ENCODE measurements at regions not wholly inside any gene's neighbourhood (a gene's known extent, or its start where the extent isn't known, plus 50 kb on each side); places are given as distances from the start of the nearest gene placed in this dataset.

DNA sequence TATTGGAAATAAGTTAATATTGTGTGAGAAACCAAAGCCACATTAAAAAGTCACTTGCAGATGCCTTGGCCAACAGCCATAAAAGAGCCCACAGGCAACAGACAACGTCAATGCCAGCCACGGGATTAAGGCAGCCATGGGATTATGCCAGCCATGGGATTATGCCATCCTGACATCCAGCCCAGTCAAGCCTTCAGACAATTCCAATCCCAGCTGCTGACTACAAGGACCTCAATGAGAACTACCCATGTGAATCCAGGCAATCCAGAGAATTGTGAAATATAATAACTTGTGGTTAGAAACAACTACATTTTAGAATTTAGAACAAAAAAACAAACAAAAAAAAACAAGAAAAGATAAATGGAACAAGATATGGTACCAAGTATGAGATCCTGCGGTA is 356.6 kb downstream of the EFNB2 start:
- no peaks in the 10 kb centered on the region for H3K79me2 ChIP-seq (ENCODE audit: low read length)
- H3K27me3 ChIP-seq (ENCODE audit: low read length) = no peaks in the 10 kb centered on the region
- no peak overlapping the region for H3K27ac ChIP-seq (ENCODE audit: low read length)
- no peak for DNase-seq
- H3K4me2 ChIP-seq (ENCODE audit: low read depth, low read length, poor library complexity, severe bottlenecking) = no peak overlapping the region
- no peak overlapping the region for H3K4me3 ChIP-seq (ENCODE audit: low read length)
- H4K20me1 ChIP-seq (ENCODE audit: insufficient read depth, low read depth, low read length) = no peaks in the 10 kb centered on the region
- no peak overlapping the region for H3K9ac ChIP-seq (ENCODE audit: low read length)
- H3K9me2 ChIP-seq (replicated peaks; ENCODE audit: insufficient read depth, low read length) = no peaks in the 10 kb centered on the region
- no peaks in the 10 kb centered on the region for H3K36me3 ChIP-seq (ENCODE audit: insufficient read depth, low read length)
- H3K4me1 ChIP-seq (ENCODE audit: low read length) = no peaks in the 10 kb centered on the region
- no peak overlapping the region for H2AFZ ChIP-seq (ENCODE audit: low read length)
- H3K9me3 ChIP-seq (ENCODE audit: low read length) = peaks cover 20% of the 10 kb centered on the region

GRCh38 chr13:106177146-106177545 is 358.3 kb downstream of the EFNB2 start:
- no peak overlapping the region for H3K4me3 ChIP-seq (ENCODE audit: low read length)
- no peaks in the 10 kb centered on the region for H3K27me3 ChIP-seq (ENCODE audit: low read length)
- H3K4me1 ChIP-seq (ENCODE audit: low read length) = no peaks in the 10 kb centered on the region
- no peaks in the 10 kb centered on the region for H4K20me1 ChIP-seq (ENCODE audit: insufficient read depth, low read depth, low read length)
- DNase-seq = no peak
- no peaks in the 10 kb centered on the region for H3K9me2 ChIP-seq (replicated peaks; ENCODE audit: insufficient read depth, low read length)
- no peak overlapping the region for H2AFZ ChIP-seq (ENCODE audit: low read length)
- H3K9me3 ChIP-seq (ENCODE audit: low read length) = peaks cover 17% of the 10 kb centered on the region; the same call in 1 of the 2 replicates
- H3K79me2 ChIP-seq (ENCODE audit: low read length) = no peaks in the 10 kb centered on the region
- H3K9ac ChIP-seq (ENCODE audit: low read length) = no peak overlapping the region
- no peaks in the 10 kb centered on the region for H3K36me3 ChIP-seq (ENCODE audit: insufficient read depth, low read length)
- no peak overlapping the region for H3K4me2 ChIP-seq (ENCODE audit: low read depth, low read length, poor library complexity, severe bottlenecking)
- H3K27ac ChIP-seq (ENCODE audit: low read length) = no peak overlapping the region

- H3K4me3 ChIP-seq (ENCODE audit: low read length) = no peak overlapping the region
- H3K4me2 ChIP-seq (ENCODE audit: low read depth, low read length, poor library complexity, severe bottlenecking) = no peak overlapping the region
- H4K20me1 ChIP-seq (ENCODE audit: insufficient read depth, low read depth, low read length) = no peaks in the 10 kb centered on the region
- no peak overlapping the region for H3K9ac ChIP-seq (ENCODE audit: low read length)
- no peaks in the 10 kb centered on the region for H3K4me1 ChIP-seq (ENCODE audit: low read length)
- no peak overlapping the region for H2AFZ ChIP-seq (ENCODE audit: low read length)
- no peaks in the 10 kb centered on the region for H3K36me3 ChIP-seq (ENCODE audit: insufficient read depth, low read length)
- no peak for DNase-seq
- H3K27ac ChIP-seq (ENCODE audit: low read length) = no peak overlapping the region
- H3K27me3 ChIP-seq (ENCODE audit: low read length) = no peaks in the 10 kb centered on the region
- peaks cover 14% of the 10 kb centered on the region; the same call in 1 of the 2 replicates for H3K9me3 ChIP-seq (ENCODE audit: low read length)
- no peaks in the 10 kb centered on the region for H3K9me2 ChIP-seq (replicated peaks; ENCODE audit: insufficient read depth, low read length)
- no peaks in the 10 kb centered on the region for H3K79me2 ChIP-seq (ENCODE audit: low read length)
Measured at GRCh38 chr13:106176117-106176516, 359.3 kb downstream of the EFNB2 start.

- Histone ChIP-seq H3K9ac (ENCODE audit: low read length) (no peak overlapping the region), H3K79me2 (ENCODE audit: low read length) (no peaks in the 10 kb centered on the region), H3K27me3 (ENCODE audit: low read length) (no peaks in the 10 kb centered on the region), H3K4me2 (ENCODE audit: low read depth, low read length, poor library complexity, severe bottlenecking) (no peak overlapping the region), H3K9me2 (replicated peaks; ENCODE audit: insufficient read depth, low read length) (no peaks in the 10 kb centered on the region), H3K9me3 (ENCODE audit: low read length) (peaks cover 8% of the 10 kb centered on the region), H2AFZ (ENCODE audit: low read length) (no peak overlapping the region), H3K4me1 (ENCODE audit: low read length) (no peaks in the 10 kb centered on the region), H3K4me3 (ENCODE audit: low read length) (no peak overlapping the region), H3K36me3 (ENCODE audit: insufficient read depth, low read length) (no peaks in the 10 kb centered on the region), H4K20me1 (ENCODE audit: insufficient read depth, low read depth, low read length) (no peaks in the 10 kb centered on the region), H3K27ac (ENCODE audit: low read length) (no peak overlapping the region)
- DNase-seq = no peak
Measured at GRCh38 chr13:106173891-106174610, 361.4 kb downstream of the EFNB2 start.

- Histone ChIP-seq H3K4me1 (ENCODE audit: low read length) (no peaks in the 10 kb centered on the region), H3K4me3 (ENCODE audit: low read length) (no peak overlapping the region), H3K4me2 (ENCODE audit: low read depth, low read length, poor library complexity, severe bottlenecking) (no peak overlapping the region)
Measured at GRCh38 chr13:106173346-106173745, 362.1 kb downstream of the EFNB2 start.

GRCh38 chr13:106172176-106172905 is 363.1 kb downstream of the EFNB2 start:
- DNase-seq = no peak
- Histone ChIP-seq H3K9ac (ENCODE audit: low read length) (no peak overlapping the region), H3K4me3 (ENCODE audit: low read length) (no peak overlapping the region), H3K4me2 (ENCODE audit: low read depth, low read length, poor library complexity, severe bottlenecking) (no peak overlapping the region), H4K20me1 (ENCODE audit: insufficient read depth, low read depth, low read length) (no peaks in the 10 kb centered on the region), H3K9me3 (ENCODE audit: low read length) (peaks cover 6% of the 10 kb centered on the region), H3K9me2 (replicated peaks; ENCODE audit: insufficient read depth, low read length) (no peaks in the 10 kb centered on the region), H3K27me3 (ENCODE audit: low read length) (no peaks in the 10 kb centered on the region), H2AFZ (ENCODE audit: low read length) (no peak overlapping the region), H3K36me3 (ENCODE audit: insufficient read depth, low read length) (no peaks in the 10 kb centered on the region), H3K79me2 (ENCODE audit: low read length) (no peaks in the 10 kb centered on the region), H3K4me1 (ENCODE audit: low read length) (no peaks in the 10 kb centered on the region), H3K27ac (ENCODE audit: low read length) (no peak overlapping the region)

More at GRCh38 chr13:106173346-106173745, 362.1 kb downstream of the EFNB2 start:
- no peaks in the 10 kb centered on the region for H3K9me2 ChIP-seq (replicated peaks; ENCODE audit: insufficient read depth, low read length)
- H3K27ac ChIP-seq (ENCODE audit: low read length) = no peak overlapping the region
- H3K9me3 ChIP-seq (ENCODE audit: low read length) = peaks cover 5% of the 10 kb centered on the region
- H3K36me3 ChIP-seq (ENCODE audit: insufficient read depth, low read length) = no peaks in the 10 kb centered on the region
- no peak for DNase-seq
- no peaks in the 10 kb centered on the region for H3K79me2 ChIP-seq (ENCODE audit: low read length)
- no peaks in the 10 kb centered on the region for H4K20me1 ChIP-seq (ENCODE audit: insufficient read depth, low read depth, low read length)
- no peak overlapping the region for H3K9ac ChIP-seq (ENCODE audit: low read length)
- H3K27me3 ChIP-seq (ENCODE audit: low read length) = no peaks in the 10 kb centered on the region
- H2AFZ ChIP-seq (ENCODE audit: low read length) = no peak overlapping the region

DNA sequence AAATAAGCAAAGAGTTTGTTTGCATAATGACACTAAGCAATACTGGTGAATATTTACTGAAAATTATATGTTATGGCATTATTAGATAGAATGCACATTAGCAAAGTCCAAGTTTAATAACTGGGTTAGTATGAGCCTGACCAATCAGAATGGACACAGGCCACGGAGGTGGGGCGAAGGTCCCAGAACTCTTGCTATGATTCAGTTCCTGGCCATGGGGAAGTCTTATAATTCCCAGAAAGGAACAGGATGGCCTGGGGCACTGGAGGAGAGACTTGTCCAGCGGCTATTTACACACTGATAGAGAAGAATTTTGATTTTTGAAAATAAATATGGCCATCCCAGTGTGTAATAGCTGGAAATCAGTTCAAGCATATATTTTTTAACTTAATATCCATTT is 372.0 kb downstream of the EFNB2 start:
- H2AFZ ChIP-seq (ENCODE audit: low read length) = no peak overlapping the region

DNA sequence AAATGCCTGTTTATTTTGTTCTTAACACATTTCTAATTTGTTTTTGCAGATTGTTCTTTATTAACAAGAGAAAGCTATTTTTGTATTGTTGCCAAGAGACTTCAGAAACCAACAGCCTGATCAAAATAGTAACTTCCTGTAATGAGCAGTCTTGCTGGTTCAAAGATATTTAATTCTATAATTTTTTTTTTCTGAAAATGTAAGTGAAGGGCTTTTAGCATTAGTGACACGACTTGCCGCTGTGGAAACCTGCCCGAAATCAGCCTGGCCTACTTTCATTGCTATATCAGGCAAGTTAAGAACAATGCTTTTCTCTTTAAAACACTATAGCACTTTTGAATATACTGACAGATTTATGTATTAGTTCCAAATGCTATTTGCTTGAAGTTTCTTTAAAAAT is 374.3 kb downstream of the EFNB2 start:
- Histone ChIP-seq H3K9me3 (ENCODE audit: low read length) (peaks cover under 1% of the 10 kb centered on the region; the same call in 1 of the 2 replicates), H3K4me3 (ENCODE audit: low read length) (no peak overlapping the region), H3K27ac (ENCODE audit: low read length) (no peak overlapping the region), H3K27me3 (ENCODE audit: low read length) (no peaks in the 10 kb centered on the region), H3K9me2 (replicated peaks; ENCODE audit: insufficient read depth, low read length) (no peaks in the 10 kb centered on the region), H2AFZ (ENCODE audit: low read length) (no peak overlapping the region), H3K36me3 (ENCODE audit: insufficient read depth, low read length) (no peaks in the 10 kb centered on the region), H3K4me1 (ENCODE audit: low read length) (no peaks in the 10 kb centered on the region), H3K4me2 (ENCODE audit: low read depth, low read length, poor library complexity, severe bottlenecking) (no peak overlapping the region), H4K20me1 (ENCODE audit: insufficient read depth, low read depth, low read length) (no peaks in the 10 kb centered on the region), H3K9ac (ENCODE audit: low read length) (no peak overlapping the region), H3K79me2 (ENCODE audit: low read length) (no peaks in the 10 kb centered on the region)
- no peak for DNase-seq

More for the DNA sequence above, 372.0 kb downstream of the EFNB2 start:
- H3K36me3 ChIP-seq (ENCODE audit: insufficient read depth, low read length) = no peaks in the 10 kb centered on the region
- H3K27me3 ChIP-seq (ENCODE audit: low read length) = no peaks in the 10 kb centered on the region
- H3K4me1 ChIP-seq (ENCODE audit: low read length) = no peaks in the 10 kb centered on the region
- no peak overlapping the region for H3K4me2 ChIP-seq (ENCODE audit: low read depth, low read length, poor library complexity, severe bottlenecking)
- H3K9me2 ChIP-seq (replicated peaks; ENCODE audit: insufficient read depth, low read length) = no peaks in the 10 kb centered on the region; the same call in 1 of the 2 replicates
- no peaks in the 10 kb centered on the region for H3K79me2 ChIP-seq (ENCODE audit: low read length)
- no peak for DNase-seq
- H3K9ac ChIP-seq (ENCODE audit: low read length) = no peak overlapping the region
- no peak overlapping the region for H3K27ac ChIP-seq (ENCODE audit: low read length)
- H3K9me3 ChIP-seq (ENCODE audit: low read length) = peaks cover 9% of the 10 kb centered on the region
- no peak overlapping the region for H3K4me3 ChIP-seq (ENCODE audit: low read length)
- no peaks in the 10 kb centered on the region for H4K20me1 ChIP-seq (ENCODE audit: insufficient read depth, low read depth, low read length)
